Dedifferentiated amniotic fluid mesenchymal stem cell (primary cell): ENCODE measurements at regions not wholly inside any gene's neighbourhood (a gene's known extent, or its start where the extent isn't known, plus 50 kb on each side); places are given as distances from the start of the nearest gene placed in this dataset.
"Not testable (repeated sequence)": the region's sequence is repeated elsewhere in the genome, so short reads cannot be mapped to it uniquely, and the experiment has no call there.

Experiments used
- DNase-seq: peaks from one replicate; pipeline ENCODE4 v3.0.0-alpha.2; 2016; ENCODE audit errors: extremely low spot score

- no peak for DNase-seq
Measured at GRCh38 chr6:110558575-110558974, 82.2 kb upstream of the SLC22A16 start.

GRCh38 chr6:110557199-110557598 lies 80.8 kb upstream of the SLC22A16 start:
- no peak for DNase-seq

- no peak for DNase-seq
Measured at GRCh38 chr6:110556317-110557110, 80.1 kb upstream of the SLC22A16 start.

- DNase-seq: no peak
Measured at GRCh38 chr6:110554966-110555460, 78.6 kb upstream of the SLC22A16 start.

GRCh38 chr6:110554441-110554840 lies 78.0 kb upstream of the SLC22A16 start:
- DNase-seq: no peak

GRCh38 chr6:110552901-110553641 lies 76.7 kb upstream of the SLC22A16 start:
- DNase-seq: no peak

- no peak for DNase-seq
Measured at GRCh38 chr6:110552076-110552475, 75.7 kb upstream of the SLC22A16 start.

- DNase-seq: no peak
Measured at GRCh38 chr6:110551088-110551487, 74.7 kb upstream of the SLC22A16 start.

GRCh38 chr6:110550353-110550752 lies 73.9 kb upstream of the SLC22A16 start:
- DNase-seq: no peak

- no peak for DNase-seq
Measured at GRCh38 chr6:110549277-110549676, 72.9 kb upstream of the SLC22A16 start.

GRCh38 chr6:110548110-110548847 lies 71.9 kb upstream of the SLC22A16 start:
- no peak for DNase-seq

- DNase-seq: no peak
Measured at GRCh38 chr6:110547266-110547964, 71.0 kb upstream of the SLC22A16 start.

GRCh38 chr6:110545081-110545872 lies 68.9 kb upstream of the SLC22A16 start:
- DNase-seq: no peak

GRCh38 chr6:110544472-110544871 lies 68.1 kb upstream of the SLC22A16 start:
- no peak for DNase-seq

GRCh38 chr6:110543106-110543505 lies 66.7 kb upstream of the SLC22A16 start:
- DNase-seq: no peak

- DNase-seq: no peak
Measured at GRCh38 chr6:110542311-110543024, 66.1 kb upstream of the SLC22A16 start.

- peak; percentile 39 for DNase-seq
Measured at GRCh38 chr6:110541701-110542309, 65.4 kb upstream of the SLC22A16 start.

- DNase-seq: not testable (repeated sequence)
Measured at GRCh38 chr6:110539277-110540019, 63.0 kb upstream of the SLC22A16 start.
